HCT116 (cell line): ENCODE measurements at regions not wholly inside any gene's neighbourhood (a gene's known extent, or its start where the extent isn't known, plus 50 kb on each side); places are given as distances from the start of the nearest gene placed in this dataset.

ENCODE experiments used
- ATAC-seq: fragments of 200-7000 bp; cut with Tn5 transposase; 2 replicates; pipeline ENCODE4 v1.9.1; 2020; ENCODE audit warnings: mild to moderate bottlenecking, moderate library complexity
- BruUV-seq: library from RNA; stranded (reverse); fragments of 400-500 nt; replicated peaks from 2 replicates; lab custom pipeline; 2021; lab: Mats Ljungman, UMichigan
- CTCF ChIA-PET: fragments of 300-600 bp; sonication (Branson Sonifier 250); formaldehyde crosslinking; loops from one replicate; lab custom pipeline; 2021; ENCODE audit warnings: antibody characterized with exemption; lab: Charles Lee
- POLR2A ChIA-PET: fragments of 300-600, 350-600 bp; sonication (Branson Sonifier 250); formaldehyde crosslinking; loops from one replicate; lab custom pipeline; 2021; ENCODE audit warnings: antibody characterized with exemption; lab: Charles Lee
- RAD21 ChIA-PET, 2 experiments: fragments of 300-600 bp; sonication (Branson Sonifier 250); formaldehyde crosslinking; loops; one replicate each; lab custom pipeline; 2023; ENCODE audit warnings: low total read pairs in 2 of 2; ENCODE audit not compliant: uncharacterized antibody in 2 of 2, unreplicated experiment in 2 of 2, low non-redundant PET in 1 of 2; lab: Charles Lee
- DNase-seq: peaks from one replicate; pipeline ENCODE4 v3.0.0-alpha.2; 2010; ENCODE audit warnings: low read depth, low spot score
- H2AFZ ChIP-seq: fragments of 200-600 bp; shearing (Covaris generic), sonication (generic); 2 replicates; pipeline ENCODE4 v1.6.1; 2017; ENCODE audit warnings: low read depth, mixed run types, mixed read lengths, antibody characterized with exemption, low read length; ENCODE audit not compliant: poor library complexity, severe bottlenecking
- H3K27ac ChIP-seq: 2 replicates; pipeline ENCODE4 v1.5.1; 2012; ENCODE audit warnings: low read depth, low read length
- H3K27me3 ChIP-seq: fragments of 200-600 bp; sonication (generic); 2 replicates; pipeline ENCODE4 v1.6.1; 2016; ENCODE audit warnings: mixed run types, low read length, mixed read lengths; ENCODE audit not compliant: insufficient read depth
- H3K36me3 ChIP-seq, 2 experiments: fragments of 200-500 bp in 1 of 2; fragments of 200-600 bp in 1 of 2; sonication (Bioruptor generic) in 1 of 2; sonication (generic) in 1 of 2; 2 replicates each; pipeline versions ENCODE4 v1.5.1 to v1.6.1; 2014 to 2016; ENCODE audit warnings: low read length in 2 of 2, inconsistent platforms in 1 of 2, mixed read lengths in 1 of 2, mixed run types in 1 of 2; ENCODE audit not compliant: insufficient read depth in 2 of 2, control insufficient read depth in 1 of 2
- H3K4me1 ChIP-seq, 2 experiments: fragments of 200-600 bp in 1 of 2; sonication (generic) in 1 of 2; 2 replicates each; pipeline versions ENCODE4 v1.5.1 to v1.6.1; 2012 to 2017; ENCODE audit warnings: low read length in 2 of 2, inconsistent platforms in 1 of 2, mild to moderate bottlenecking in 1 of 2, mixed read lengths in 1 of 2, mixed run types in 1 of 2, moderate library complexity in 1 of 2; ENCODE audit not compliant: insufficient read depth in 2 of 2, control insufficient read depth in 1 of 2
- H3K4me2 ChIP-seq: fragments of 200-600 bp; sonication (generic); 2 replicates; pipeline ENCODE4 v1.6.1; 2017; ENCODE audit warnings: mixed run types, low read length, mixed read lengths
- H3K4me3 ChIP-seq, 2 experiments: fragments of 200-600 bp in 1 of 2; sonication (generic) in 1 of 2; replicated peaks in 1 of 2; 2 replicates each; pipeline ENCODE4 v1.5.1; 2011 to 2016; ENCODE audit warnings: low read length in 2 of 2, control low read depth in 1 of 2, low read depth in 1 of 2, mild to moderate bottlenecking in 1 of 2, mixed read lengths in 1 of 2, mixed run types in 1 of 2
- H3K79me2 ChIP-seq: fragments of 200-600 bp; sonication (generic); 2 replicates; pipeline ENCODE4 v1.6.1; 2017; ENCODE audit warnings: mild to moderate bottlenecking, mixed run types, low read length, moderate library complexity, mixed read lengths; ENCODE audit not compliant: insufficient read depth
- H3K9ac ChIP-seq: fragments of 200-600 bp; sonication (generic); 2 replicates; pipeline ENCODE4 v1.6.1; 2016; ENCODE audit warnings: low read length, mixed read lengths
- H3K9me2 ChIP-seq: fragments of 200-600 bp; sonication (generic), shearing (Covaris generic); 2 replicates; pipeline ENCODE4 v1.6.1; 2017; ENCODE audit warnings: mixed run types, mild to moderate bottlenecking, moderate library complexity; ENCODE audit not compliant: insufficient read depth
- H3K9me3 ChIP-seq, 2 experiments: fragments of 200-500 bp in 1 of 2; fragments of 200-600 bp in 1 of 2; sonication (Bioruptor generic) in 1 of 2; sonication (generic) in 1 of 2; 2 replicates each; pipeline ENCODE4 v1.6.1; 2014 to 2017; ENCODE audit warnings: low read length in 2 of 2, mixed read lengths in 2 of 2, inconsistent platforms in 1 of 2, low read depth in 1 of 2, mild to moderate bottlenecking in 1 of 2, mixed run types in 1 of 2, moderate library complexity in 1 of 2; ENCODE audit not compliant: control insufficient read depth in 1 of 2, insufficient read depth in 1 of 2
- H4K20me1 ChIP-seq: fragments of 200-600 bp; sonication (generic), shearing (Covaris generic); 2 replicates; pipeline ENCODE4 v1.6.1; 2017; ENCODE audit warnings: mixed run types, mild to moderate bottlenecking, moderate library complexity; ENCODE audit not compliant: insufficient read depth
- EGR1 ChIP-seq: IDR thresholded peaks from 2 replicates; pipeline ENCODE4 v1.6.1; 2012; ENCODE audit warnings: low read depth
- ELF1 ChIP-seq: IDR thresholded peaks from 2 replicates; pipeline ENCODE4 v1.6.1; 2012; ENCODE audit warnings: low read depth, borderline replicate concordance
- EZH2 ChIP-seq: fragments of 200-600 bp; sonication (generic); IDR thresholded peaks from 2 replicates; pipeline ENCODE4 v1.6.1; 2017; ENCODE audit warnings: antibody characterized with exemption, mixed run types
- EZH2phosphoT487 ChIP-seq: fragments of 200-600 bp; IDR thresholded peaks from 2 replicates; pipeline ENCODE4 v1.6.1; 2018; ENCODE audit warnings: antibody characterized with exemption, borderline replicate concordance
- POLR2AphosphoS5 ChIP-seq: IDR thresholded peaks from 2 replicates; pipeline ENCODE4 v1.6.1; 2011; ENCODE audit warnings: mild to moderate bottlenecking, low read depth, low read length, moderate library complexity
- RAD21 ChIP-seq: IDR thresholded peaks from 2 replicates; pipeline ENCODE4 v1.6.1; 2012; ENCODE audit warnings: low read depth, mild to moderate bottlenecking
- SRF ChIP-seq: IDR thresholded peaks from 2 replicates; pipeline ENCODE4 v1.6.1; 2012; ENCODE audit warnings: low read depth
- TCF7L2 ChIP-seq: IDR thresholded peaks from 2 replicates; pipeline ENCODE4 v1.7.0; 2011; ENCODE audit warnings: borderline replicate concordance, inconsistent platforms; ENCODE audit not compliant: insufficient read depth, insufficient read length; ENCODE audit errors: extremely low read depth
- ZFX ChIP-seq: fragments of 450-650 bp; IDR thresholded peaks from 2 replicates; pipeline ENCODE4 v1.6.1; 2017
- intact Hi-C: fragments of 100-400 bp; cut with micrococcal nuclease; formaldehyde crosslinking; loops from 2 replicates; pipeline ENCODE4 v1.10.0; 2022
- TF ChIP-seq, protein P1 (sequence below), 3 experiments: fragments of 200-600 bp in 1 of 3; sonication (generic) in 1 of 3; IDR thresholded peaks in 2 of 3; conservative IDR thresholded peaks in 1 of 3; 2 replicates each; pipeline ENCODE4 v1.5.1; 2012 to 2017; ENCODE audit warnings: low read depth in 2 of 3, low read length in 2 of 3, antibody characterized with exemption in 1 of 3, borderline replicate concordance in 1 of 3, control low read depth in 1 of 3, mild to moderate bottlenecking in 1 of 3, mixed read lengths in 1 of 3, mixed run types in 1 of 3, moderate library complexity in 1 of 3; ENCODE audit not compliant: insufficient read depth in 1 of 3
- TF ChIP-seq, protein P2 (sequence below): IDR thresholded peaks from 2 replicates; pipeline ENCODE4 v1.6.1; 2012; ENCODE audit warnings: low read depth
- TF ChIP-seq, protein P3 (sequence below): IDR thresholded peaks from 2 replicates; pipeline ENCODE4 v1.6.1; 2012

DNA sequence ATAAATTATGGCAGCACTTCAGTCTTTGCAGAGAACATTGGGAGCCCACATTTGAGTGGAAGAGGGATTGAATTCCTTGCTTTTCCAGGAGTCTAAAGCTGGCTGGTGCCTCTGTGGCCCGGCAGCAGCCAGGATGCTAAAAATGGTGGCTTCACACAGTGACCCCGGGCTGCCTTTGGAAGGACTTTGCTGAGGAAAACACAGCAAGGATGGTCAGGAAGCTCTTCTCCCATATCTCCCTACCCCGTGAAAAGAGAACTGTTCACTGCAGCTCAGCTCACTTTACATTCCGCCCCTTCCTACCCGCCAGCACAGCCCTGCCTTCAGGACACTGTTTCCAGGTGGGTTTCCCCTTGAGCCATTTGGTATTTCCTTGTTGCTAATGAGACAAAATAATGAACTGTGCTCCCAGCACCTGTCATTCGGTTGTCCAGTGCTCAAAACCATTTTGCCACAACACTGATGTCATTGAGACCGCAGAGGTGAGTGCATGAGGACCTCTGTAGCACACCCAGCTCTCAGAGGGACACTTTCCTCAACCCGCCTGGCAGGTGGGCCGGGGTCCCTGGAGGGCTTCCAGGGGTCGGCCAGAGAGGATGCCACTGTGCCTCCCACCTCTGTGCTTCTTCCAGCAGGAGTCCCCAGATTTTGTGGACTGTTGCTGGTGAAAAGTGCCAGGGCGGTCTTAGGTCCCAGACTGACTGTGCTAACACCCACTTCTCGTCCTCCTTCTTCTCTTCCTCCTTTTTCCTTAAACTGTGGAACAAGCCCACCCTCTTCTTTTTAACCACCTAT is 255.7 kb upstream of the PPP2R2D start:
- no peaks in the 10 kb centered on the region for H3K9me3 ChIP-seq
- no peak for DNase-seq
- no TSS peak for BruUV-seq
- RAD21 ChIA-PET = no interaction called here
- H3K36me3 ChIP-seq = no peaks in the 10 kb centered on the region
- CTCF ChIA-PET = no interaction called here
- no peak overlapping the region for H3K4me2 ChIP-seq
- no peak overlapping the region for H3K27ac ChIP-seq
- H3K4me3 ChIP-seq = no peak overlapping the region
- H3K9me2 ChIP-seq = no peaks in the 10 kb centered on the region
- intact Hi-C loops = no loop called here
- H2AFZ ChIP-seq = no peak overlapping the region
- ATAC-seq = no peak
- no peaks in the 10 kb centered on the region for H3K79me2 ChIP-seq
- H3K4me1 ChIP-seq = no peaks in the 10 kb centered on the region
- H3K9ac ChIP-seq = no peak overlapping the region
- no peaks in the 10 kb centered on the region for H4K20me1 ChIP-seq
- TF ChIP-seq, protein P1, sequence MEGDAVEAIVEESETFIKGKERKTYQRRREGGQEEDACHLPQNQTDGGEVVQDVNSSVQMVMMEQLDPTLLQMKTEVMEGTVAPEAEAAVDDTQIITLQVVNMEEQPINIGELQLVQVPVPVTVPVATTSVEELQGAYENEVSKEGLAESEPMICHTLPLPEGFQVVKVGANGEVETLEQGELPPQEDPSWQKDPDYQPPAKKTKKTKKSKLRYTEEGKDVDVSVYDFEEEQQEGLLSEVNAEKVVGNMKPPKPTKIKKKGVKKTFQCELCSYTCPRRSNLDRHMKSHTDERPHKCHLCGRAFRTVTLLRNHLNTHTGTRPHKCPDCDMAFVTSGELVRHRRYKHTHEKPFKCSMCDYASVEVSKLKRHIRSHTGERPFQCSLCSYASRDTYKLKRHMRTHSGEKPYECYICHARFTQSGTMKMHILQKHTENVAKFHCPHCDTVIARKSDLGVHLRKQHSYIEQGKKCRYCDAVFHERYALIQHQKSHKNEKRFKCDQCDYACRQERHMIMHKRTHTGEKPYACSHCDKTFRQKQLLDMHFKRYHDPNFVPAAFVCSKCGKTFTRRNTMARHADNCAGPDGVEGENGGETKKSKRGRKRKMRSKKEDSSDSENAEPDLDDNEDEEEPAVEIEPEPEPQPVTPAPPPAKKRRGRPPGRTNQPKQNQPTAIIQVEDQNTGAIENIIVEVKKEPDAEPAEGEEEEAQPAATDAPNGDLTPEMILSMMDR (IDR thresholded peaks at IDR 0.05 in 2 of 3, conservative IDR thresholded peaks at IDR 0.05 in 1 of 3; ENCODE audit: borderline replicate concordance in 1 of 3, insufficient read depth in 1 of 3, low read depth in 2 of 3, low read length in 2 of 3) = no peak
- TF ChIP-seq TCF7L2 (no peak), ZFX (no peak), EZH2 (no peak)
- POLR2A ChIA-PET = no interaction called here
- no peaks in the 10 kb centered on the region for H3K27me3 ChIP-seq

DNA sequence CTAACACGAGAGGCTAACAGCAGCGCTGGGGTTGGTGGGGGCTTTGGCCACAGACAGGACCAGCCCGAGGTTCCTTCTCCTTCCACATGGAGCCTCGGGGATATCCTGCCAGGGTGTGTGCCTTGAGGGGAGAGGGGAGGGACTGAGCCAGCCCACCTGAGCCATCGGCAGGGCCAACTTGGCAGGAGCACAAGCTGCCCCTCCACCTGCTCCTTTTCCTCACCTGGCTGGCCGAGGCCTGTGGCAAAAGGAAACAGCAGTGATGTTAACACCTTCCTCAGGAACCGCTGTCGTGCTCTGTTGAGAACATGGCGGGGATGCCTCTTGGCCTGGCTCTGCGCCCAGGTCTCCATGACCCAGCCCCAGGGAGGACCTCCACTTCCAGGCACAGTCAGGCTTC is 255.1 kb upstream of the PPP2R2D start:
- Histone ChIP-seq H3K9ac (no peak overlapping the region), H3K4me2 (no peak overlapping the region), H2AFZ (no peak overlapping the region), H3K27me3 (no peaks in the 10 kb centered on the region), H4K20me1 (no peaks in the 10 kb centered on the region), H3K27ac (no peak overlapping the region), H3K4me1 (no peaks in the 10 kb centered on the region), H3K4me3 (no peak overlapping the region), H3K9me3 (no peaks in the 10 kb centered on the region), H3K79me2 (no peaks in the 10 kb centered on the region), H3K36me3 (no peaks in the 10 kb centered on the region), H3K9me2 (no peaks in the 10 kb centered on the region)
- no peak for DNase-seq
- ChIA-PET RAD21 (no interaction called here), POLR2A (no interaction called here), CTCF (no interaction called here)
- intact Hi-C loops = no loop called here
- no TSS peak for BruUV-seq
- ATAC-seq = no peak
- no peak for TF ChIP-seq ELF1
- TF ChIP-seq, protein P2, sequence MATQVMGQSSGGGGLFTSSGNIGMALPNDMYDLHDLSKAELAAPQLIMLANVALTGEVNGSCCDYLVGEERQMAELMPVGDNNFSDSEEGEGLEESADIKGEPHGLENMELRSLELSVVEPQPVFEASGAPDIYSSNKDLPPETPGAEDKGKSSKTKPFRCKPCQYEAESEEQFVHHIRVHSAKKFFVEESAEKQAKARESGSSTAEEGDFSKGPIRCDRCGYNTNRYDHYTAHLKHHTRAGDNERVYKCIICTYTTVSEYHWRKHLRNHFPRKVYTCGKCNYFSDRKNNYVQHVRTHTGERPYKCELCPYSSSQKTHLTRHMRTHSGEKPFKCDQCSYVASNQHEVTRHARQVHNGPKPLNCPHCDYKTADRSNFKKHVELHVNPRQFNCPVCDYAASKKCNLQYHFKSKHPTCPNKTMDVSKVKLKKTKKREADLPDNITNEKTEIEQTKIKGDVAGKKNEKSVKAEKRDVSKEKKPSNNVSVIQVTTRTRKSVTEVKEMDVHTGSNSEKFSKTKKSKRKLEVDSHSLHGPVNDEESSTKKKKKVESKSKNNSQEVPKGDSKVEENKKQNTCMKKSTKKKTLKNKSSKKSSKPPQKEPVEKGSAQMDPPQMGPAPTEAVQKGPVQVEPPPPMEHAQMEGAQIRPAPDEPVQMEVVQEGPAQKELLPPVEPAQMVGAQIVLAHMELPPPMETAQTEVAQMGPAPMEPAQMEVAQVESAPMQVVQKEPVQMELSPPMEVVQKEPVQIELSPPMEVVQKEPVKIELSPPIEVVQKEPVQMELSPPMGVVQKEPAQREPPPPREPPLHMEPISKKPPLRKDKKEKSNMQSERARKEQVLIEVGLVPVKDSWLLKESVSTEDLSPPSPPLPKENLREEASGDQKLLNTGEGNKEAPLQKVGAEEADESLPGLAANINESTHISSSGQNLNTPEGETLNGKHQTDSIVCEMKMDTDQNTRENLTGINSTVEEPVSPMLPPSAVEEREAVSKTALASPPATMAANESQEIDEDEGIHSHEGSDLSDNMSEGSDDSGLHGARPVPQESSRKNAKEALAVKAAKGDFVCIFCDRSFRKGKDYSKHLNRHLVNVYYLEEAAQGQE = no peak
- no peak for TF ChIP-seq TCF7L2
- no peak for TF ChIP-seq RAD21
- no peak for TF ChIP-seq EZH2
- TF ChIP-seq EZH2phosphoT487 = no peak
- TF ChIP-seq, protein P3, sequence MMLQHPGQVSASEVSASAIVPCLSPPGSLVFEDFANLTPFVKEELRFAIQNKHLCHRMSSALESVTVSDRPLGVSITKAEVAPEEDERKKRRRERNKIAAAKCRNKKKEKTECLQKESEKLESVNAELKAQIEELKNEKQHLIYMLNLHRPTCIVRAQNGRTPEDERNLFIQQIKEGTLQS = no peak
- no peak for TF ChIP-seq POLR2AphosphoS5
- no peak for TF ChIP-seq SRF
- no peak for TF ChIP-seq EGR1
